ENCODE measurements at regions not wholly inside any gene's neighbourhood (a gene's known extent, or its start where the extent isn't known, plus 50 kb on each side); places are given as distances from the start of the nearest gene placed in this dataset.

DNA sequence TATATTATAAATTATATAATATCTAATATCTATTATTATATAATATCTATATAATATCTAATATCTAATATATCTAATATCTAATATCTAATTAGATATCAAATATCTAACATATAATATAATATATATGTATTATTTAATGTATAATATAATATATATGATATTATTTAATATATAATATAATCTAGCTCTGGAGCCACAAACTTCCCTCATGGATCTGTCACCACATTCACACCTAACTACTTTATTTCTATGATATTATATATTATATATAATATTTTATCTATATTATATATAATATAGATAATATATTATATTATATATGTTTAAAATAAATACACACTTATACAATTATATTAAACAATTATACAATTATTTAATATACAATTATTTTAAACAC is 667.5 kb downstream of the KCTD8 start:
- DNase-seq (ENCODE audit: low read depth in 3 of 3): no peak

DNA sequence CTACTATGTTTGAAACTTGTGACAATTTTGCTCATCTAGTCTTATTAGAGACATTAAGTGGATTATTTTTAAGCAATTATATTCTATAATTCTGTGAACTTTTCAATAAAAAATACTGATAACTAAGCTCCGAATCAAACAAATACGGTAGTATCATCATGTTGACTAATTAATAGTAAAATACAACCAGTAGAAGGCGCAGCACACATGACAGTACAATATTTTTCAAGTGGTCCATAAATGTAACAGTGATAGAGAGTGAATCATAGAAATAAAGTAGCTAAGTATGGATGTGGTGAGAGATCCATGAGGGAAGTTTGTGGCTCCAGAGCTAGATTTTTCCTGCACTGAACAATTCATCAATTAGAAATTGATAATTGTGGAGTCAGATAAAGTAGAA is 666.2 kb downstream of the KCTD8 start:
- no peak for DNase-seq (ENCODE audit: low read depth in 3 of 3)

DNA sequence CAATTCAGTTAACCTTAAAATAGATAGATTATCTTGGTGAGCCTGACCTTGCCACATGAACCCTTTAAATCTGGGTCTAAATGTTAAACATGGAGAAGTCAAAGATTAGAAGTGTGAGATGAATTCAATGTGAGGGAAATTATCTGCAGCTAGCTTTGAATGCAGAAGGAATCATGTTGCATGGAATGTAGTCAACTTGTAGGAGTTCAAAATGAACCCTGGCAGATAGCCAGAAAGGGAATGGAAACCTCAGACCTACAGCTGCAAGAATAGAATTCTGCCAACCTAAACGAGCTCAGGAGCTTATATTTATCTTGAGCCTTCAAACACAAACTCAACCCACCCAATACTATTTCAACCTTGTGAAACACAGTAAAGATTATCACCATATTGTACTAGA is 632.5 kb downstream of the KCTD8 start:
- no peak for DNase-seq (ENCODE audit: low read depth in 3 of 3)

DNA sequence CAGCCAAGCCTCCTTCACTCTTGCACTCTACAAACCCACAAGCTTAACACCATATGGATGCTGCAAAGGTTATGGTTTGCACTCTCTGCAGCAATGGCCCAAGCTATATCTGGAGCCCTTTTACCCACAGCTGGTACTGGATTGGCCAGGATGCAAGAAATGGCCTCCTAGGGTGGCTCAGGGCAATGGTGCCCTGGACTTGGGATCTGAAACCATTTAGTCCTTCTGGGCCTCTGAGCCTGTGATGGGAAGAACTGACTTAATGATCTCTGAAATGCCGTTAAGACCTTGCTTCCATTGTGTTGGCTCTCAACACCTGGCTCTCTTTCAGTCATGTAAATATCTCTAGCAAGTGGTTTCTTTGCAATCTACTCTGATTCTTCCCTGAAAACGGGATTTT is 626.0 kb downstream of the KCTD8 start:
- DNase-seq (ENCODE audit: low read depth in 3 of 3): no peak

DNA sequence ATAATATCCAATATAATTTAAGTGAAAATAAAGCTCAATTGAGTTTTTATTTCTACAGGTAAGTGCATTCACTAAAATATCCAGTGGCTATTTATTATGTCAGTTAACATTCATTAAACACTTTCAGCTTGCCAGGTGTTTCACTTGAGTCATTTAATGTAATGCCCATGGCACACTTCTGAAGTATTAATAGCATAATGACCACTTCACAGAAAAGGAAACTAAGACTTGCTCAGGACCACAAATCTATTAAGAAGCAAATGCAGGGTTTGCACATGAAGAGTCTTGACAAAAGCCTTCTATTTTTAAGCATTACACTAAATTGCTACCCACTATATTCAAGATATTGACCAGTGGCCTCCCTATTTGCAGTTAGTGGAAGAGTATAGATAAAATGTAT is 612.7 kb downstream of the KCTD8 start:
- no peak for DNase-seq (ENCODE audit: low read depth in 3 of 3)

DNA sequence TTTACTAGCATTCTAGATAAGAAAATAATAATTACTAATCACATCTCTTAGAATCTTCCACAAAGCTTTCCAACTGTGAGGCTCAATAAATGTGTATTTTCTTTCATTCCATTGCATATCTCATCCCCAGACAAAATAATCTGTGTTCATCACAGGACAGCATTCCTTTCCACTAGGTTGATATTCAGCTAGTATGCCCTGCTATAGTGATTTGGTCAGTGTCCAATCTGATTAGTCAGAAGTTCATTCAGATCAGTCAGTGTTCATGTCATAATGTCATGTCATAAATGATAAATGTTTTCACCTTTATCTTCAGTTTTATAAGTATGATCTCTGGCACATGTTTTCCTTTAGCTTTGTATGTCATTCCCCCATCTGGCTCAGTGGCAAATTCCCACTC is 611.4 kb downstream of the KCTD8 start:
- DNase-seq (ENCODE audit: low read depth in 3 of 3): no peak

DNA sequence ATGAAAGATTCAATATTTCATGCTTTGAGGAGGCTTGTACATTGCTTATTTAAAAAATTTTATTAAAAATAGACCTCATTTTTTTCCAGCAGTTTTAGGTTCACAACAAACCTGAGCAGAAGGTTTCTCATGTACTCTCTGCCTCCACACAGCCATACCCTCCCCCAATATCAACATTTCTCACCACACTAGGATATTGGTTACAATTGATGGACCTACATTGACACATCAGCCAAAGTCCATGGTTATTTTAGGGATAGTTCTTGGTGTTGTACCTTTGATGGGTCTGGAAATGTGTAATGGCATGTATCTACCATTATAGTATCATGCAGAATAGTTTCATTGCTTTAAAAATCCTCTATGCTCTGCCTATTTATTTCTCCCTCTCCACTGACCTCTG is 611.0 kb downstream of the KCTD8 start:
- no peak for DNase-seq (ENCODE audit: low read depth in 3 of 3)

DNA sequence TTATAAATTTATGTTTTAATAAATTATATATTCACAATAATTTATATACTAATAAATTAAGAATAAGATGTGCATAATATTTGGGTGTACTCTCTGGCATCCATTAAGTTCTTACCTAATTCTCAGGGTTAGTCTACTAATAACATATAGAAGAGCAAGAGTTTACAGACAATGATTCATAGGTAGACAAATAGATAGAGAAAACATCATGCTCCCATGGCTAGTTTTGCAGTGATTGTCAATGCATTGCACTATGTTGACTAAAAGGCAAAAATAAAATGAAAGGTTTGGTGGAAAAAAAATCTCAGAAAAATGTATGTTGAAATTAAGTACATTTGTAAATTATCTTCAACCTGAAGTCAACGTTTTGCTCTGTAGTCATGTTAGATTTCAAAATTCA is 606.0 kb downstream of the KCTD8 start:
- DNase-seq (ENCODE audit: low read depth in 3 of 3): no peak

DNA sequence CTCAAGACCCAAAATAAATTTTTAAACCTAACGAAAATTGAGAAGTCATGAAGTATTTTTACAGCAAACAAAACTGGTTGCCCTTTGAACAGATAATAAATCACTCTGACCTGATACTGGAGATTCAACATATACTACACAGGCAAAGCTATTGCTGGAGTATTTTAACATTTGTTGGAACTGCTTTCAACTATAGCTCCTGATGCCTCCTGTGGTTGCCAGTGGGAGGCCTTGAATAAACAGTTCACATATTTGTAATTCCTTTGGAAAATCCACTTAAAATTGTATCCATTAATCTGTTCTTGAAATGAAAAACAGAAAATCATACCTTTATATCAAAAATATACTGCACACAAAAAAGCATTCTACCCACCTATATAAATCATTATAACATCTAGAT is 605.1 kb downstream of the KCTD8 start:
- no peak for DNase-seq (ENCODE audit: low read depth in 3 of 3)

DNA sequence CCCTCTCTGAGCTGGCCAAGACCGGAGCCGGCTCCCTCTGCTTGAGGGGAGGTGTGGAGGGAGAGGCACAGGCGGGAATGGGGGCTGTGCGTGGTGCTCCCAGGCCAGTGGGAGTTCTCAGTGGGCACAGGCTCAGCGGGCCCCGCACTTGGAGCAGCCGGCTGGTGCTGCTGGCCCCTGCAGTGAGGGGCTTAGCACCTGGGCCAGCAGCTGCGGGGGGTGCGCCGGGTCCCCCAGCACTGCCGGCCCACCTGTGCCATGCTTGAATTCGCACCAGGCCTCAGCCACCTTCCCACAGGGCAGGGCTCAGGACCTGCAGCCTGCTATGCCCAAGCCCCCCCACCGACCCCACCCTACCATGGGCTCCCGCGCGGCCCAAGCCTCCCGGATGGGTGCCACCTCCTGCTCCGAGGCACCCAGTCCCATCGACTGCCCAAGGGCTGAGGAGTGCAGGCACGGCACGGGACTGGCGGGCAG is 602.5 kb downstream of the KCTD8 start:
- DNase-seq (ENCODE audit: low read depth in 3 of 3): no peak

DNA sequence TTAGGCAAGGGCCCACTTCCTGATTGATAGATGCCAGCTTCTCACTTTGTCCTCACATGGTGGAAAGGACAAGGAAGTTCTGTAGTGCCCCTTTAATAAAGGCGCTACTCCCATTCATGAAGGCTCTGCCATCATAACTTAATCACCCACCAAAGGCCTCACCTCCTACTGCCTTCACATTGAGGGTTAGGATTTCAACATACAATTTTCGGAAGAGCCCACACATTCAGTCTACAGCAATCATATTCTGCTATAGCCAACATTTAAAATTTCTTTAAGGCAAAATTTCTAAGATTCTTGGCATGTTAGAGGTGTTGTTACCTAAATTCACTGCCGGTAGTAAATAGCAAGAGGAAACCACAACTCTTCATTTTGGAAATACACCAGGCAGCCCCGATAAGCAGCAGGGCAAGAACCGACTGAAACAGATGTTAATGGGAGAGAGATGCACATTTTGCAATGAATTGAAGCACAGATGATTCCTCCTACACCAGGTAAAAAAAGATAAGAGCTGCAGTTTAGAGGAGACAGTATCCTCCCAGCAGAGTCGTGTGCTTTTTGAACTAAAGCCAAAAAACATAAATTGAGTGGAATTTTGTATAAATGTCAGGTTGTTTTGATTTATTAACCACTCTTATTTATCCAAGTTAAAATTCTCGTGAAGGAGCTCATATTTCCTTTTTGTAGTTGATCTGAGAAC is 594.9 kb downstream of the KCTD8 start:
- DNase-seq (ENCODE audit: low read depth in 3 of 3): no peak

DNA sequence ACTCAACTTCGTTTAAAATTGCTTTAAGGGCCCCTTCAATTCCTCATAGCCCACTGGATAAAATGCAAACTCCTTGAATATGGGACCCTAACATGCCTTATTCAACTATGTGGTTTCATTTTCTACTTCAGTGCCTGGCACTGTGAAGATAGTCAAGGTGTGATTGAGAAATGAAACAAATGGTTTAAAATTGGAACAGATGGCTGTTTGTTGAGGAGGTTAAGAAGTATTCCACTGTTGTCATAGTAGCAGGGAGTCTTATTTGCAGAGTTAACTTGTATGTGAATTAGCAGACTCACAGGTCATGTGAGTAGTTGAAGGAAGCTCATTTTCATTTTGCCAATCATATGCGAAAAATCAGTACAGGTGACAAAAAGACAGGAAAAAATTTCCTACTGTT is 593.3 kb downstream of the KCTD8 start:
- no peak for DNase-seq (ENCODE audit: low read depth in 3 of 3)

DNA sequence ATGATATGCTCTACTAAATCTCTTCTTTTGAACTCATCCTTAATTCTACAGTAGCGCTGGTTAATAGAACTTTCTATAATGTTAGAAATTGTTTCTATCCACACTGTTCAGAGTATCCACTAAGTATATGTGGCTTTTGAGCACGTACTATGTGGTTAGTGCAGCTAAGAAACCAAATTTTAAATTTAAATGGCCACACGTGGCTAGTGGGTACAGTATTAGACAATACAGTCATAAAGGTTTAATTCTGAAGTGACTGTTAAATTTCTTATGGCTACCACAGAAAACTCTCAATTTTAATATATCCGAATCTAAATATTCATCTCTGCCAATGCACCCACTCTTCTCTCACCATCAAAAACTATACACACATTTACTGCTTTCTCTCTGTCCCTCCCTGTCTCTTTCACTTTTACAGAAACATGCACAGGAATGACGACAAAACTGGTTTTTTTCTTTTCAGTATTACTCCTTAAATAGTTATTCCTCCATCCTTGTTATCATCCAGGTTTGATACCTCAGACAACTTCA is 583.9 kb downstream of the KCTD8 start:
- DNase-seq (ENCODE audit: low read depth in 3 of 3): no peak

DNA sequence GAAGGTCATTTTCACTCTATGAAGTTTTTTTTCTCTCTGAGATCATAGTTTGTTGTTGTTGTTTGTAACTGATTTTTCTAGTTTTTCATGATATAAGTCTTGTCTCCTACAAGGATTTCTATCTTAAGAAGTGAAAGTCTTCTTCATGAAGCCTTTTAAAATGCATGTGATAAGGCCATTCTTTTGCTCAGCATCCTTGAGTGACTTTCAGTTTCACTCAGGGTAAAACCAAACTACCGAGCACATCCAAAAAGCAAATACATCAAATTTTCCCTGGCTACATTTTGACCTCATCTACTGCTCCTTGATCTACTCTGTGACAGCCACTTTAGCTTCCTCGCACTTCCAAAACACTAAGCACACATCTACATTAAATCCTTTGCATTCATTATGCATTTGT is 580.7 kb downstream of the KCTD8 start:
- DNase-seq (ENCODE audit: low read depth in 3 of 3): no peak

DNA sequence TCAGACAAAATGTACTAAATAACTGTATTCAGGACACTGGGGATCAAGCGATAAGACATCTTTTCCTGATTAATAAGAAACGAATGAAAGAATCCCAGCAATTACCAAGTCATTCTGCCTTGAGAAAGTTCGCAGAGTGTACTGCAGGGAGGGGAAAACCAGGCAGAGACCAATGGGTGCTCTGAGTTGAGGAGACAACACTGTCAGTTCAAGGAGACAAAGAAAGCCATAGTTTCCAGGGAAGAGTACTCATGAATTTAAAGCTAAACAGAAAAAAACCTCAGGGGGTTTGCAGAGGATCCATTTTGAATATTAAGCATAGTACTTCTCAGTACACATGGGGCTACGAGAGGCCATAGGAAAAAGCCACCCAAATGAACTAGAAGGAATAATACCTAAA is 573.0 kb downstream of the KCTD8 start:
- no peak for DNase-seq (ENCODE audit: low read depth in 3 of 3)

DNA sequence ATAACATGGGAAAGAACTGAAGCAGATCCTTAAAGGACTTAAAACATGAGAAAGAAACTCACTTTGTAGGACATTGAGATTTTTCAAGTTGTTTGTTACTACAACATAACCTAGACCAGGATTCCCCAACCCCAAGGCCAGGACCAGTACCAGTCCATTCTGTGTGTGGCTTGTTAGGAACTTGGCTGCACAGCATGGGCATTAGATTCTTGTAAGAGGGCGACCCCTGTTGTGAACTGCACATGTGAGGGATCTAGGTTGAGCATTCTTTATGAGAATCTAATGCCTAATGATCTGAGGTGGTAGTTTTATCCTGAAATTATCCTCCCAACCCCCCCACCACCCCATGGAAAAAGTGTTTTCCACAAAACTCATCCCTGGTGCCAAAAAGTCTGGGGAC is 566.1 kb downstream of the KCTD8 start:
- no peak for DNase-seq (ENCODE audit: low read depth in 3 of 3)

DNA sequence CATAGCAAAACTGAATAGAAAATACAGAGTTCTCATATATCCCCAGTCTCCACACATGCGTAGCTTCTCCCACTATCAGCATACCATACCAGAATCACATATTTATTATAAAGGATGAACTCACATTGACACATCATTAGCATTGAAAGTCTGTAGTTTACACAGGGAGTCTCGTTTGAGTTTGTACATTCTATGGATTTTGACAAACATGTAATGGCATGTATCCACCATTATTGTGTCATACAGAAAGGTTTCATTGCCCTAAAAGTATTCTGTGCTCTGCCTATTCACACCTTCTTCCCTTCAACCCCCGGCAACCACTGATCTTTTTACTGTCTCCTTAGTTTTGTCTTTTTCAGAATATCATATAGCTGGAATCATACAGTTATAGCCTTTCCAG is 562.4 kb downstream of the KCTD8 start:
- DNase-seq (ENCODE audit: low read depth in 3 of 3): no peak

DNA sequence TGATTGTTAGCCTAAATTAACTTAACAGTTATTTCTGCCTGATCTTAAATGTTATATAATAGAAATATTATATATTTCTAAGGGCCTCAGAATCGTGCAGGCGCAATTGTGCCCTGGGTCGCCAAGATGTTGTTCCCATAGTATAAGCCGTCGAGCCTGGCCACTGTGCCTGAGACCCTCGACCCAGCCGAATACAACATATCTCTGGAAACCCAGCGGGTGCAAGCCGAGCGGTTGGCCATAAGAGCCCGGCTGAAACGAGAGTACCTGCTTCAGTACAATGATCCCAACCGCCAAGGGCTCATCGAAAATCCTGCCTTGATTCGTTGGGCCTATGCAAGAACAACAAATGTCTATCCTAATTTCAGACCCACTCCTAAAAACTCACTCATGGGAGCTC is 549.8 kb downstream of the KCTD8 start:
- DNase-seq (ENCODE audit: low read depth in 3 of 3): no peak

DNA sequence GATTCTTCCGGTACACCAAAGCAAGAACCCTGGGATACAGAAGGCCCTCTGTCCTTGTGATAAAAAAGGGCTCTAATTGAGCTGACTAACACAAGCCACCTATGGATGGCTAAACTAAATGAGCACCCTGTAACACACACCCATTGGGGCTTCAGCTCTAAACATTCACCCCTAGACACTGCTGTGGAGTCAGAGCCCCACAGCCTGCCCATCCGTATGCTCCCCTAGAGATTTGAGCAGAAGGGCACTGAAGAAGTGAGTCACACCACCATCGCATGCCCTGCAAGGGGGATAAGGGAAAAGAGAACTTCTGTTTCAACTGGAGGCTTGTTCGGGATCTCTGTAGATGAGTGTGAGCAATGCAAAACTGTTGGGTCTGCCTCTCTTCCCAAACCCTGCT is 545.2 kb downstream of the KCTD8 start:
- no peak for DNase-seq (ENCODE audit: low read depth in 3 of 3)

DNA sequence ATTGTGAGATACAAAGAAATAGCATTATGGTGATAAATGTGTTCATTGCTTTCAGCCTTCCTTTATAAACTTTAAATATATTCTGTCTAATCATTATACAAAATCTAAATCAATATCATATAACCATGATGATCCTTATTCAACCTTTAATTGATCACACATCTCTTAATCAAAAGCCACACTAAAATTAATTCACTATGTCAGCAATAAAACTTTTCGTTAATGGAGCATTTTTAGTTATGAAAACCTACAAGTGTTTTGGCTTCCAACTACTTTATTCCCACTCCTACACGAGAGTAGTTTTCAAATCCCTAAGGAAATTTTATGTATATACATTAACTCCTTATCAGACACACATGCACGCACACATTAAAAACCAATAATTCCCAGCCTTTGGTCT is 530.2 kb downstream of the KCTD8 start:
- no peak for DNase-seq (ENCODE audit: low read depth in 3 of 3)

DNA sequence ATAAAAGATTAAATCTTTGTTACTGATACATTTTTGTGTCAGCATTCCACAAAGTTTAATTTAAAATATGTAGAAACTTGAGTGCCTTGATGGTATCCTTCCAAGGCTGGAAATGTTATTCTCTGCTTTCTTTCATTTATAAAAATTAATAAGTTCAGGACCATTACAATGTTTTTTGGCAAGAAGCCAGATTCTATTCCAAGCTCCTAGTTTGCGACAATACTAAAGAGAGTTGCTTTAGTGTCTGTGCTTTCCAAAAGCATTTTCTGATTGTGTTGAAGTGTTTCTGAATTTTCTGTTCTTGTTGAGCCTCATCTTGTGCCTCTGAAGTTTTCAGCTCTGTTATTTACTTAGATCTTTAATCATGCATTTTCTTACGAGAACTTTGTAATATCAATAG is 516.2 kb downstream of the KCTD8 start:
- no peak for DNase-seq (ENCODE audit: low read depth in 3 of 3)

DNA sequence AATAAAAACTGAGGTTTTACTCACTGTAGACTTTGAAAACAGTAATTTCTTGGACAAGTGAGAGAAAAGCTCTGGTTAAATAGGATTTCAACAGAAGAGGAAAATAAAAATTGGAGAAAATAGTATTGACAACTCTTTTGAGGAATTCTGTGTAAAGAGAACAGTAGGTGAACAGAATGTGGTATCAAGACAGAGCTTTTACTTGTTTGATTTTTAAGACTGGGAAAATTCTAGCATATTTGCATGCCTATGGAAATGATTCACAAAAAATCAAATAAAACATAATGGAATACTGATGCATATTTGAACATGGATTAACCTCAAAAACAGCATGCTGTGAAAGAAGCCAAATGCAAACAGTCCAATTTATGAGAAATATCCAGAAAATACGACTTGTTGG is 504.6 kb downstream of the KCTD8 start:
- DNase-seq (ENCODE audit: low read depth in 3 of 3): no peak

DNA sequence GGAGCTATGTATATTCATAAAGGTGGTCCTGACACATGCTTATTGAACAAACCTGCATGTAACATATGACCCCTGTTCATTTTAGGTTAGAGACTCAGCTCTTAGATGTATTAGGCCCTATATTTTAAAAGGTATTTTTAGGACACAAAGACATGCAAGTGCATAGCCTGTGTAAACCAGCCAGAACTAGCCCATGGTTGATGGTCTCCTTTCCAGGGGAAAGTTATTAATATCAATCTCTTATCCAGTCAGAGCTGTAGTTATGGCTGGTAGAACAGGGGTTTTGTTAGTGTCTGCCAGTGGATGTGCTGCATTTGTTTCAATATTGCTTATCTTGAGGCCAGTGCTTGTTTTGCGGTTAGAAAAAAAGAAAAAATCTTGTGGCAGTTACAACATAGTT is 488.6 kb downstream of the KCTD8 start:
- DNase-seq (ENCODE audit: low read depth in 3 of 3): no peak

DNA sequence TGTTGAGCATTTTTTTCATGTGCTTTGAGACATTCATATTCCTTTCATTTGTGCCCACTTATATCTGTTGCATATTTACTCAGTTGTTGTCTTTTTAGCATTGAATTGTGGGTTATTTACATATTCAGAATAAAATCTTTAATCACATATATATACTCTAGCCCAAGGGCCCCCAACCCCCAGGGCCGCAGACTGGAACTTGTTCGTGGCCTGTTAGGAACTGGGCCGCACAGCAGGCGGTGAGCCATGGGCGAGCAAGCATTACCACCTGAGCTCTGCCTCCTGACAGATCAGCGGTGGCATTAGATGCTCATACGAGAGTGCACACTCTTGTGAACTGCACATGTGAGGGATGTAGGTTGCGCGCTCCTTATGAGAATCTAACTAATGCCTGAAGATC is 480.6 kb downstream of the KCTD8 start:
- no peak for DNase-seq (ENCODE audit: low read depth in 3 of 3)
